ENCODE measurements at regions not wholly inside any gene's neighbourhood (a gene's known extent, or its start where the extent isn't known, plus 50 kb on each side); places are given as distances from the start of the nearest gene placed in this dataset.

DNA sequence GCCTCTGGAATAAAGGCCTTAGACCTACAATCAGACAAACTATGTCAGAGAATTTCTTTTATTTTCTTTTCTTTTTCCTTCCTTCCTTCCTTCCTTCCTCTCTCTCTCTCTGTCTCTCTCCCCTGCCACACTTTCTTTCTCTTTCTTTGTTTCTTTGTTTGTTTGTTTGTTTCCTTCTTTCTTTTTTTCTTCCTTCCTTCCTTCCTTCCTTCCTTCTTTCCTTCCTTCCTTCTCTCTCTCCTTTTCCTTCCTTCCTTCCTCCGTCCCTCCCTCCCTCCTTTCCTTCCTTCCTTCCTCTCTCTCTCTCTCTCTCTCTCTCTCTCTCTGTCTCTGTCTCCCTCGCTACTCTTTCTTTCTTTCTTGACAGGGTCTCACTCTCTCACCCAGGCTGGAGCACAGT, 242.6 kb downstream of the GATA3 start:
- Histone ChIP-seq H3K9me1 (replicated peaks; ENCODE audit: control insufficient read depth, extremely low read depth, insufficient read depth, low read length) (no peaks in the 10 kb centered on the region), H4K20me1 (replicated peaks; ENCODE audit: control insufficient read depth, extremely low read depth, insufficient read depth, low read length) (no peaks in the 10 kb centered on the region), H3K36me3 (ENCODE audit: control insufficient read depth in 2 of 2, extremely low read depth in 1 of 2, insufficient read depth in 2 of 2, low read length in 2 of 2) (no peaks in the 10 kb centered on the region), H2AFZ (ENCODE audit: low read depth, low read length) (no peak overlapping the region), H3K9ac (replicated peaks; ENCODE audit: extremely low read depth, insufficient read depth, low read length) (no peak overlapping the region), H3K9me3 (replicated peaks; ENCODE audit: control insufficient read depth, insufficient read depth, low read length) (no peaks in the 10 kb centered on the region), H3K4me2 (ENCODE audit: insufficient read depth, low read length) (no peak overlapping the region), H3K4me3 (replicated peaks in 1 of 3; ENCODE audit: insufficient read depth in 1 of 3, low read depth in 1 of 3, low read length in 3 of 3) (no peak overlapping the region), H3K79me2 (ENCODE audit: control insufficient read depth, insufficient read depth, low read length) (no peaks in the 10 kb centered on the region), H3K4me1 (ENCODE audit: control insufficient read depth, extremely low read depth, insufficient read depth, low read length) (no peaks in the 10 kb centered on the region), H3K27ac (ENCODE audit: insufficient read depth, low read depth, low read length) (no peak overlapping the region), H3K27me3 (ENCODE audit: control insufficient read depth in 2 of 2, insufficient read depth in 2 of 2, low read length in 2 of 2) (peaks cover 0 to 2% of the 10 kb centered on the region in 2 experiments)
- no peak for DNase-seq (ENCODE audit: low read depth, low spot score)
- POLR2A ChIA-PET, result no interaction called here
- CTCF ChIA-PET, result no interaction called here
- no peak for FAIRE-seq
- intact Hi-C loops (cut with micrococcal nuclease) (no loop called here), dilution Hi-C loops (cut with MboI; ENCODE audit: extremely low pct_ligation_motif_present, low sequenced_read_pairs) (no loop called here)
- TF ChIP-seq JUN (IDR thresholded peaks at IDR 0.05; ENCODE audit: borderline replicate concordance, insufficient read depth, insufficient read length, low read depth), result no peak
- no peak for TF ChIP-seq FOS (IDR thresholded peaks at IDR 0.05; ENCODE audit: borderline replicate concordance, insufficient read depth, low read length)
- no peak for TF ChIP-seq GATA2 (IDR thresholded peaks at IDR 0.05; ENCODE audit: insufficient read depth, insufficient read length, low read depth, low read length)
- TF ChIP-seq, protein P1, sequence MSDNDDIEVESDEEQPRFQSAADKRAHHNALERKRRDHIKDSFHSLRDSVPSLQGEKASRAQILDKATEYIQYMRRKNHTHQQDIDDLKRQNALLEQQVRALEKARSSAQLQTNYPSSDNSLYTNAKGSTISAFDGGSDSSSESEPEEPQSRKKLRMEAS (IDR thresholded peaks at IDR 0.05; ENCODE audit: insufficient read depth, insufficient read length), result no peak
- TF ChIP-seq EZH2 (IDR thresholded peaks at IDR 0.05; ENCODE audit: borderline replicate concordance, low read depth, low read length, severe bottlenecking), result no peak
- no TSS peak for BruUV-seq (replicated peaks)

DNA sequence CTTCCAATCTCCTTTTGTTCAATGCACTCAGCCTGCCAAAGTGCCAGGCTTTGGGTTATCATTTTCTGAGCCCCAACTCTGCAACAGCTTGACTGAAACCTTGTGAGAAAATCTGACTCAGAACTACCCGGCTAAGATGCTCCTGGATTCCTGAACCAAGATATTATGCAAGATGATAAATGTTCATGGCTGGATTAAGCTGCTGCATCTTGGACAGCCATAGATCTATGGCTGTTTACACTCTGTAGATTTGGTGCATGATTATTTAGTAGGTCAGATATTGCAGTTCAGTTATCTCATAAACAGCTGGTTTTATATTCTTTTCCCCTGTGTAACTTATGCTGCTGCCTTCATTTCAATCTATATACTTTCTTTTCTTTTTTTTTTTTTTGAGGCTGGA, 243.5 kb downstream of the GATA3 start:
- Histone ChIP-seq H3K4me1 (ENCODE audit: control insufficient read depth, extremely low read depth, insufficient read depth, low read length) (no peaks in the 10 kb centered on the region), H2AFZ (ENCODE audit: low read depth, low read length) (no peak overlapping the region), H3K4me2 (ENCODE audit: insufficient read depth, low read length) (no peak overlapping the region), H3K9me3 (replicated peaks; ENCODE audit: control insufficient read depth, insufficient read depth, low read length) (no peaks in the 10 kb centered on the region), H4K20me1 (replicated peaks; ENCODE audit: control insufficient read depth, extremely low read depth, insufficient read depth, low read length) (no peaks in the 10 kb centered on the region), H3K36me3 (ENCODE audit: control insufficient read depth in 2 of 2, extremely low read depth in 1 of 2, insufficient read depth in 2 of 2, low read length in 2 of 2) (no peaks in the 10 kb centered on the region), H3K27ac (ENCODE audit: insufficient read depth, low read depth, low read length) (no peak overlapping the region), H3K4me3 (replicated peaks in 1 of 3; ENCODE audit: insufficient read depth in 1 of 3, low read depth in 1 of 3, low read length in 3 of 3) (no peak overlapping the region), H3K9me1 (replicated peaks; ENCODE audit: control insufficient read depth, extremely low read depth, insufficient read depth, low read length) (no peaks in the 10 kb centered on the region), H3K27me3 (ENCODE audit: control insufficient read depth in 2 of 2, insufficient read depth in 2 of 2, low read length in 2 of 2) (peaks cover 0 to 2% of the 10 kb centered on the region in 2 experiments), H3K9ac (replicated peaks; ENCODE audit: extremely low read depth, insufficient read depth, low read length) (no peak overlapping the region), H3K79me2 (ENCODE audit: control insufficient read depth, insufficient read depth, low read length) (no peaks in the 10 kb centered on the region)
- intact Hi-C loops (cut with micrococcal nuclease) (no loop called here), dilution Hi-C loops (cut with MboI; ENCODE audit: extremely low pct_ligation_motif_present, low sequenced_read_pairs) (no loop called here)
- TF ChIP-seq EZH2 (IDR thresholded peaks at IDR 0.05; ENCODE audit: borderline replicate concordance, low read depth, low read length, severe bottlenecking) (no peak), FOS (IDR thresholded peaks at IDR 0.05; ENCODE audit: borderline replicate concordance, insufficient read depth, low read length) (no peak)
- TF ChIP-seq, protein P1 (IDR thresholded peaks at IDR 0.05; ENCODE audit: insufficient read depth, insufficient read length), result no peak
- CTCF ChIA-PET, result no interaction called here
- POLR2A ChIA-PET, result no interaction called here
- no peak for FAIRE-seq
- no peak for DNase-seq (ENCODE audit: low read depth, low spot score)
- no TSS peak for BruUV-seq (replicated peaks)

Measured in endothelial cell of umbilical vein (primary cell).